Activated T-helper 17 cell treated with anti-CD3 and anti-CD28 coated beads, Interleukin-2, amount 50 U/mL, for 72 hours (primary cell): ENCODE measurements at regions not wholly inside any gene's neighbourhood (a gene's known extent, or its start where the extent isn't known, plus 50 kb on each side); places are given as distances from the start of the nearest gene placed in this dataset.

Source experiments
- ATAC-seq: fragments of 150-1000 bp; cut with Tn5 transposase; replicated peaks from 2 replicates; pipeline ENCODE4 v1.10.0; 2021; ENCODE audit warnings: mild to moderate bottlenecking, moderate library complexity
- H3K27ac Mint-ChIP-seq: one replicate; pipeline ENCODE4 v1.8.0; 2022; ENCODE audit warnings: mixed read lengths
- H3K27me3 Mint-ChIP-seq: one replicate; pipeline ENCODE4 v1.8.0; 2022; ENCODE audit warnings: mixed read lengths
- H3K36me3 Mint-ChIP-seq: one replicate; pipeline ENCODE4 v1.8.0; 2022; ENCODE audit warnings: low read depth, mild to moderate bottlenecking, mixed read lengths
- H3K4me1 Mint-ChIP-seq: one replicate; pipeline ENCODE4 v1.8.0; 2022; ENCODE audit warnings: mixed read lengths
- H3K4me3 Mint-ChIP-seq: one replicate; pipeline ENCODE4 v1.8.0; 2022; ENCODE audit warnings: mild to moderate bottlenecking, mixed read lengths
- H3K9me3 Mint-ChIP-seq: one replicate; pipeline ENCODE4 v1.8.0; 2022; ENCODE audit warnings: mixed read lengths

DNA sequence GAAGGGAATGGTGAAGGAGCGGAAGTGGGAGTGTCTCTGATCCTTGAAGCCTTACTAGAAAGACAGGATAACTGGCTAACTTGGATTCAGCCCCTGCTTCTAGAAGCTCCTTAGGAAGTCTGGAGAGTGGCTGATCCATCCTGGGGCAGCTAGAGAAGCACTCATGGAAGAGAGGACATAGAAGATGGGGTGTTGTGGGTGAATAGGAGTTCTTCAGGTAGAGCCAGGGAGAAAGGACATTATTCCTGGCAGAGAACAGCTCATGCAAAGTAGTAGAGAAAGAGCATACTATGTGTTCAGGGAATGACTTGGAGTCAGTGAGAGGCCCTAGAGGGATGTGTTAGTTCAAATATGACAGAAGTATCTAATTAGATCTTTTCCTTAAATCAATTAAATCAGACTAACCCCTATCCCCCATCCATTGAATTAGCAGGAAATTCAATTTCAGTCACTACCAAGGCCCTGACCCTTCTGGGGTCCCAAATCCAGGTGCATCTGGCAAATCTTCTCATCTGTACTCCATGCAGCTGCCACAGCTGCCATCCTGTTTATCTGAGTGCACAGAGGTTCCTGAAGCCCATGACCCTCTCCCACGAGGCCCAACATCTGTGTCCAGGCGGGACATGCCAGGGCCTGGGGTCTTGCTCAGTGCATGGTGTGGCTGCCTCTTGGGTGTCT, 130.7 kb downstream of the DHX35 start:
- H3K27ac Mint-ChIP-seq = no peak overlapping the region
- H3K27me3 Mint-ChIP-seq = peaks cover 14% of the 10 kb centered on the region
- no peaks in the 10 kb centered on the region for H3K9me3 Mint-ChIP-seq
- no peak overlapping the region for H3K4me3 Mint-ChIP-seq
- no peaks in the 10 kb centered on the region for H3K36me3 Mint-ChIP-seq
- peaks cover 10% of the 10 kb centered on the region for H3K4me1 Mint-ChIP-seq
- ATAC-seq = no peak

DNA sequence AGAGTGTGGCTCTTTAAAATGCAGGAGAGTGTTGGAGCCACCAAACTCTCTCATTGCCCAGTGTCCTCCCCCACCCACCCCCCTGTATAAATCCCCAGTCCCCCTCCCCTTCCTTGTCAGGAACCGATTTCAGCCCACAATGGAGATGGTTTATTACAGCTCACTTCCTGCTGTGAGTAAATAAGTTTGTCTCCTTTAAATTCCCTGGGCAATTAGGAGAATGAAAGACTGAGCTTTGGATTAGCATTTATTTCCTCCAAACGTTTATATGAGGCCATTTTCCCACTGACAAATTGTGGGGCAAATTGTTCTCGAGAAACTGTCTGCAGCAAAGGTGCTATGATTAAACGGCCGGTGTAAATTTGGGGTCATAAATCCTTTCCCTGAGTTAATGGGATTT, 128.8 kb downstream of the DHX35 start:
- no peak overlapping the region for H3K27ac Mint-ChIP-seq
- no peaks in the 10 kb centered on the region for H3K9me3 Mint-ChIP-seq
- H3K4me1 Mint-ChIP-seq = peaks cover 10% of the 10 kb centered on the region
- H3K27me3 Mint-ChIP-seq = peaks cover 10% of the 10 kb centered on the region
- ATAC-seq = no peak
- H3K36me3 Mint-ChIP-seq = no peaks in the 10 kb centered on the region
- no peak overlapping the region for H3K4me3 Mint-ChIP-seq

- no peaks in the 10 kb centered on the region for H3K9me3 Mint-ChIP-seq
- no peak overlapping the region for H3K4me3 Mint-ChIP-seq
- no peak for ATAC-seq
- no peaks in the 10 kb centered on the region for H3K36me3 Mint-ChIP-seq
- peak overlapping the region; percentile 4 for H3K27ac Mint-ChIP-seq
- H3K4me1 Mint-ChIP-seq = peaks cover 10% of the 10 kb centered on the region
- H3K27me3 Mint-ChIP-seq = peaks cover 14% of the 10 kb centered on the region
These were observed 127.7 kb downstream of the DHX35 start for GRCh38 chr20:39089797-39090196.
